Fibroblast of lung (primary cell): ENCODE measurements at regions not wholly inside any gene's neighbourhood (a gene's known extent, or its start where the extent isn't known, plus 50 kb on each side); places are given as distances from the start of the nearest gene placed in this dataset.

Experiments used
- DNase-seq, 2 donors: peaks; one replicate each; pipeline versions ENCODE4 v3.0.0 to v3.0.0-alpha.2; 2010; ENCODE audit warnings: low read depth in 2 of 2
- H2AFZ ChIP-seq: 2 replicates; pipeline ENCODE4 v1.5.1; 2012; ENCODE audit warnings: low read length, control low read depth, inconsistent platforms
- H3K27ac ChIP-seq: 2 replicates; pipeline ENCODE4 v1.5.1; 2011; ENCODE audit warnings: low read length, control low read depth; ENCODE audit not compliant: insufficient read depth
- H3K27me3 ChIP-seq: 2 replicates; pipeline ENCODE4 v1.5.1; 2011; ENCODE audit warnings: mild to moderate bottlenecking, low read length; ENCODE audit not compliant: control insufficient read depth, insufficient read depth
- H3K36me3 ChIP-seq: 2 replicates; pipeline ENCODE4 v1.5.1; 2011; ENCODE audit warnings: low read length; ENCODE audit not compliant: control insufficient read depth, insufficient read depth
- H3K4me1 ChIP-seq: 2 replicates; pipeline ENCODE4 v1.5.1; 2011; ENCODE audit warnings: low read length; ENCODE audit not compliant: control insufficient read depth, insufficient read depth; ENCODE audit errors: extremely low read depth
- H3K4me2 ChIP-seq: 2 replicates; pipeline ENCODE4 v1.5.1; 2011; ENCODE audit warnings: low read length, control low read depth; ENCODE audit not compliant: insufficient read depth; ENCODE audit errors: extremely low read depth
- H3K4me3 ChIP-seq, 4 experiments: fragments of 200-600 bp in 1 of 4; sonication (generic) in 1 of 4; replicated peaks in 1 of 4; 2 replicates each; pipeline ENCODE4 v1.5.1; 2011 to 2016; ENCODE audit warnings: low read length in 4 of 4, low read depth in 3 of 4, mild to moderate bottlenecking in 3 of 4, control low read depth in 2 of 4, inconsistent platforms in 1 of 4, mixed read lengths in 1 of 4; ENCODE audit not compliant: insufficient read depth in 1 of 4; ENCODE audit errors: control extremely low read depth in 1 of 4
- H3K79me2 ChIP-seq: 2 replicates; pipeline ENCODE4 v1.5.1; 2012; ENCODE audit warnings: mild to moderate bottlenecking, low read length, inconsistent platforms; ENCODE audit not compliant: control insufficient read depth, insufficient read depth
- H3K9ac ChIP-seq: 2 replicates; pipeline ENCODE4 v1.5.1; 2011; ENCODE audit warnings: mild to moderate bottlenecking, low read length, control low read depth; ENCODE audit not compliant: insufficient read depth
- H3K9me3 ChIP-seq: 2 replicates; pipeline ENCODE4 v1.5.1; 2012; ENCODE audit warnings: low read depth, low read length; ENCODE audit not compliant: control insufficient read depth, insufficient read depth
- H4K20me1 ChIP-seq: 2 replicates; pipeline ENCODE4 v1.5.1; 2011; ENCODE audit warnings: low read length; ENCODE audit not compliant: control insufficient read depth, insufficient read depth; ENCODE audit errors: extremely low read depth
- CTCF ChIP-seq, 2 donors: IDR thresholded peaks in 1 of 2; conservative IDR thresholded peaks in 1 of 2; 1 replicate in 1 of 2; 2 replicates in 1 of 2; pipeline ENCODE4 v1.5.1; 2011 to 2012; ENCODE audit warnings: low read length in 2 of 2, control low read depth in 1 of 2, inconsistent platforms in 1 of 2, low read depth in 1 of 2, mild to moderate bottlenecking in 1 of 2
- EZH2 ChIP-seq: IDR thresholded peaks from 2 replicates; pipeline ENCODE4 v1.5.1; 2012; ENCODE audit warnings: low read length, control low read depth, mild to moderate bottlenecking; ENCODE audit errors: missing control alignments

- DNase-seq, result no peak
- no peak overlapping the region for H2AFZ ChIP-seq
- no peak overlapping the region for H3K9ac ChIP-seq
- H3K4me1 ChIP-seq, result no peaks in the 10 kb centered on the region
- no peak overlapping the region for H3K27ac ChIP-seq
- H4K20me1 ChIP-seq, result no peaks in the 10 kb centered on the region
- TF ChIP-seq CTCF (conservative IDR thresholded peaks at IDR 0.05 in 1 of 2, IDR thresholded peaks at IDR 0.05 in 1 of 2; ENCODE audit: low read depth in 1 of 2, low read length in 2 of 2), result no peak
- TF ChIP-seq EZH2, result no peak
- H3K79me2 ChIP-seq, result no peaks in the 10 kb centered on the region
- H3K4me3 ChIP-seq, result no peak overlapping the region
- H3K9me3 ChIP-seq, result no peaks in the 10 kb centered on the region
- H3K4me2 ChIP-seq, result no peak overlapping the region
- H3K27me3 ChIP-seq, result no peaks in the 10 kb centered on the region
- H3K36me3 ChIP-seq, result no peaks in the 10 kb centered on the region
These were observed 1078.2 kb upstream of the LRRTM3 start for GRCh38 chr10:65847436-65848230.

GRCh38 chr10:65858841-65859240 lies 1067.0 kb upstream of the LRRTM3 start:
- Histone ChIP-seq H2AFZ (no peak overlapping the region), H3K79me2 (no peaks in the 10 kb centered on the region), H3K4me1 (no peaks in the 10 kb centered on the region), H3K27me3 (no peaks in the 10 kb centered on the region), H3K9me3 (no peaks in the 10 kb centered on the region), H4K20me1 (no peaks in the 10 kb centered on the region), H3K36me3 (no peaks in the 10 kb centered on the region), H3K27ac (no peak overlapping the region), H3K4me3 (no peak overlapping the region), H3K4me2 (no peak overlapping the region), H3K9ac (no peak overlapping the region)
- no peak for DNase-seq
- TF ChIP-seq EZH2 (no peak), CTCF (conservative IDR thresholded peaks at IDR 0.05 in 1 of 2, IDR thresholded peaks at IDR 0.05 in 1 of 2; ENCODE audit: low read depth in 1 of 2, low read length in 2 of 2) (no peak)

DNA sequence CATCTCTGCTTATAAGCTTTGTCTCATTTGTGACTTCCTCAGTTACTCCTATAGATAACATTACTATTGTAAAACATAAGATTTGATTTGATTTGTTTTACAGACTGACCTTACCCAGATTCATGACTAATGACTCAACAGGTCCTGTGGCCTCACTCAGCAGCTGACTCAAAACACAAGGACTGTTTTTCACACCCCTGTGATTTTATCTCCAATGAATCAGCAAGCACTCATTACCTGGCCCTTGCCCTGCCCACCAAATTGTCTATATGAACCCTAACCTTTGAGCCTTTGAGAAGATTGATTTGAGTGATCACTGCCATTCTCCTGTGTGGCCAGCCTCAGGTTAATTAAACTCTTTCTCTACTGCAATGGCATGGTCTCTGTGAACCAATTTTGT lies 1064.6 kb upstream of the LRRTM3 start:
- no peak overlapping the region for H3K27ac ChIP-seq
- no peak overlapping the region for H3K9ac ChIP-seq
- peak; percentile 16 to 20 for DNase-seq
- H3K79me2 ChIP-seq, result no peaks in the 10 kb centered on the region
- no peaks in the 10 kb centered on the region for H3K27me3 ChIP-seq
- no peaks in the 10 kb centered on the region for H4K20me1 ChIP-seq
- no peaks in the 10 kb centered on the region for H3K4me1 ChIP-seq
- no peak overlapping the region for H3K4me2 ChIP-seq
- TF ChIP-seq EZH2, result no peak
- no peak for TF ChIP-seq CTCF (conservative IDR thresholded peaks at IDR 0.05 in 1 of 2, IDR thresholded peaks at IDR 0.05 in 1 of 2; ENCODE audit: low read depth in 1 of 2, low read length in 2 of 2)
- no peak overlapping the region for H3K4me3 ChIP-seq
- H3K9me3 ChIP-seq, result no peaks in the 10 kb centered on the region
- H2AFZ ChIP-seq, result no peak overlapping the region
- no peaks in the 10 kb centered on the region for H3K36me3 ChIP-seq
